ENCODE measurements at regions not wholly inside any gene's neighbourhood (a gene's known extent, or its start where the extent isn't known, plus 50 kb on each side); places are given as distances from the start of the nearest gene placed in this dataset.

GRCh38 chr20:39871013-39871412 lies 818.0 kb downstream of the MAFB start:
- no peak for DNase-seq (ENCODE audit: low read depth)

- DNase-seq (ENCODE audit: low read depth): no peak
These were observed 823.6 kb downstream of the MAFB start for GRCh38 chr20:39865446-39865845.

GRCh38 chr20:39862470-39862891 lies 826.6 kb downstream of the MAFB start:
- DNase-seq (ENCODE audit: low read depth): no peak

GRCh38 chr20:39861381-39861780 lies 827.7 kb downstream of the MAFB start:
- no peak for DNase-seq (ENCODE audit: low read depth)

- no peak for DNase-seq (ENCODE audit: low read depth)
These were observed 831.2 kb downstream of the MAFB start for GRCh38 chr20:39857835-39858234.

GRCh38 chr20:39857187-39857586 lies 831.8 kb downstream of the MAFB start:
- DNase-seq (ENCODE audit: low read depth): no peak

- DNase-seq (ENCODE audit: low read depth): no peak
These were observed 833.2 kb downstream of the MAFB start for GRCh38 chr20:39855799-39856198.

- DNase-seq (ENCODE audit: low read depth): no peak
These were observed 834.0 kb downstream of the MAFB start for GRCh38 chr20:39855056-39855455.

- DNase-seq (ENCODE audit: low read depth): no peak
These were observed 835.4 kb downstream of the MAFB start for GRCh38 chr20:39853636-39854035.

- no peak for DNase-seq (ENCODE audit: low read depth)
These were observed 836.0 kb downstream of the MAFB start for GRCh38 chr20:39853050-39853449.

GRCh38 chr20:39851459-39851858 lies 837.6 kb downstream of the MAFB start:
- DNase-seq (ENCODE audit: low read depth): no peak

GRCh38 chr20:39850821-39851330 lies 838.2 kb downstream of the MAFB start:
- no peak for DNase-seq (ENCODE audit: low read depth)

- DNase-seq (ENCODE audit: low read depth): no peak
These were observed 838.8 kb downstream of the MAFB start for GRCh38 chr20:39850246-39850645.

- DNase-seq (ENCODE audit: low read depth): no peak
These were observed 839.4 kb downstream of the MAFB start for GRCh38 chr20:39849664-39850063.

- DNase-seq (ENCODE audit: low read depth): no peak
These were observed 839.9 kb downstream of the MAFB start for GRCh38 chr20:39849171-39849570.

GRCh38 chr20:39839399-39840119 lies 849.5 kb downstream of the MAFB start:
- DNase-seq (ENCODE audit: low read depth): no peak

GRCh38 chr20:39837561-39837960 lies 851.5 kb downstream of the MAFB start:
- no peak for DNase-seq (ENCODE audit: low read depth)

GRCh38 chr20:39835130-39835842 lies 853.8 kb downstream of the MAFB start:
- DNase-seq (ENCODE audit: low read depth): no peak

- DNase-seq (ENCODE audit: low read depth): no peak
These were observed 858.1 kb downstream of the MAFB start for GRCh38 chr20:39830903-39831302.

GRCh38 chr20:39829661-39830060 lies 859.4 kb downstream of the MAFB start:
- DNase-seq (ENCODE audit: low read depth): no peak

GRCh38 chr20:39829256-39829655 lies 859.8 kb downstream of the MAFB start:
- no peak for DNase-seq (ENCODE audit: low read depth)

GRCh38 chr20:39825950-39826349 lies 863.1 kb downstream of the MAFB start:
- no peak for DNase-seq (ENCODE audit: low read depth)

- DNase-seq (ENCODE audit: low read depth): no peak
These were observed 863.4 kb downstream of the DHX35 start for GRCh38 chr20:39825524-39825923.
